SK-N-SH treated with all-trans-retinoic acid at 6 μM for 48 hours (cell line): ENCODE measurements at regions not wholly inside any gene's neighbourhood (a gene's known extent, or its start where the extent isn't known, plus 50 kb on each side); places are given as distances from the start of the nearest gene placed in this dataset.

Source experiments
- ATAC-seq: fragments of 200-7000 bp; cut with Tn5 transposase; 3 replicates; pipeline ENCODE4 v1.9.1; 2020; ENCODE audit warnings: mild to moderate bottlenecking, moderate library complexity
- ARNTL ChIP-seq: fragments of 450-650 bp; formaldehyde crosslinking; IDR thresholded peaks from 2 replicates; pipeline ENCODE4 v1.5.0; 2020; ENCODE audit warnings: low read depth, mild to moderate bottlenecking, moderate library complexity, borderline replicate concordance
- BACH2 ChIP-seq: fragments of 250-450 bp; sonication (Bioruptor Pico); IDR thresholded peaks from 2 replicates; pipeline ENCODE4 v1.9.0; 2021; ENCODE audit warnings: mild to moderate bottlenecking, borderline replicate concordance
- CSDC2 ChIP-seq: fragments of 250-450 bp; sonication (Bioruptor Pico); IDR thresholded peaks from 2 replicates; pipeline ENCODE4 v1.5.0; 2020; ENCODE audit warnings: mild to moderate bottlenecking, moderate library complexity
- ESRRG ChIP-seq: fragments of 250-450 bp; sonication (Bioruptor Pico); IDR thresholded peaks from 2 replicates; pipeline ENCODE4 v1.6.1; 2021; ENCODE audit warnings: mild to moderate bottlenecking
- GLIS3 ChIP-seq: fragments of 250-450 bp; sonication (Bioruptor Pico); IDR thresholded peaks from 2 replicates; pipeline ENCODE4 v1.5.0; 2020; ENCODE audit warnings: mild to moderate bottlenecking, moderate library complexity
- ISL1 ChIP-seq: fragments of 250-450 bp; sonication (Bioruptor Pico); IDR thresholded peaks from 2 replicates; pipeline ENCODE4 v2.1.2; 2022; ENCODE audit warnings: mild to moderate bottlenecking, moderate library complexity
- OSR1 ChIP-seq: fragments of 250-450 bp; sonication (Bioruptor Pico); IDR thresholded peaks from 2 replicates; pipeline ENCODE4 v1.8.0; 2022; ENCODE audit warnings: moderate library complexity, mild to moderate bottlenecking, inconsistent platforms
- PPARA ChIP-seq: fragments of 250-450 bp; sonication (Bioruptor Pico); IDR thresholded peaks from 2 replicates; pipeline ENCODE4 v1.5.0; 2020; ENCODE audit warnings: mild to moderate bottlenecking, borderline replicate concordance
- SNAI2 ChIP-seq: fragments of 250-450 bp; sonication (Bioruptor Pico); IDR thresholded peaks from 2 replicates; pipeline ENCODE4 v1.5.0; 2020; ENCODE audit warnings: mild to moderate bottlenecking, moderate library complexity
- TCF4 ChIP-seq: fragments of 250-450 bp; sonication (Bioruptor Pico); IDR thresholded peaks from 2 replicates; pipeline ENCODE4 v1.8.0; 2021; ENCODE audit warnings: mild to moderate bottlenecking, moderate library complexity, borderline replicate concordance
- TOX ChIP-seq: fragments of 250-450 bp; sonication (Bioruptor Pico); IDR thresholded peaks from 2 replicates; pipeline ENCODE4 v1.8.0; 2021; ENCODE audit warnings: mild to moderate bottlenecking, moderate library complexity, borderline replicate concordance
- ZC3H10 ChIP-seq: fragments of 250-450 bp; sonication (Bioruptor Pico); IDR thresholded peaks from 2 replicates; pipeline ENCODE4 v1.5.1; 2021; ENCODE audit warnings: mild to moderate bottlenecking, moderate library complexity
- ZFP3 ChIP-seq: fragments of 250-450 bp; sonication (Bioruptor Pico); IDR thresholded peaks from 2 replicates; pipeline ENCODE4 v1.5.0; 2020; ENCODE audit warnings: mild to moderate bottlenecking, moderate library complexity
- ZFP30 ChIP-seq: fragments of 450-650 bp; formaldehyde crosslinking; IDR thresholded peaks from 2 replicates; pipeline ENCODE4 v1.5.0; 2022; ENCODE audit warnings: mild to moderate bottlenecking, moderate library complexity
- ZNF565 ChIP-seq: fragments of 450-650 bp; formaldehyde crosslinking; conservative IDR thresholded peaks from 2 replicates; pipeline ENCODE4 v1.5.0; 2020; ENCODE audit warnings: low read depth, mild to moderate bottlenecking, moderate library complexity
- ZNF70 ChIP-seq: fragments of 450-650 bp; formaldehyde crosslinking; IDR thresholded peaks from 2 replicates; pipeline ENCODE4 v1.5.0; 2020; ENCODE audit warnings: mild to moderate bottlenecking, moderate library complexity
- ZNF8 ChIP-seq: fragments of 450-650 bp; formaldehyde crosslinking; IDR thresholded peaks from 2 replicates; pipeline ENCODE4 v1.5.0; 2020; ENCODE audit warnings: mild to moderate bottlenecking, moderate library complexity
- TF ChIP-seq, protein P1 (sequence below): fragments of 250-450 bp; sonication (Bioruptor Pico); IDR thresholded peaks from 2 replicates; pipeline ENCODE4 v1.8.0; 2020; ENCODE audit warnings: mild to moderate bottlenecking, moderate library complexity, borderline replicate concordance
- TF ChIP-seq, protein P2 (sequence below): fragments of 250-450 bp; sonication (Bioruptor Pico); IDR thresholded peaks from 2 replicates; pipeline ENCODE4 v1.5.0; 2020; ENCODE audit warnings: mild to moderate bottlenecking, moderate library complexity
- TF ChIP-seq, protein P3 (sequence below): fragments of 250-450 bp; sonication (Bioruptor Pico); IDR thresholded peaks from 2 replicates; pipeline ENCODE4 v1.5.1; 2021; ENCODE audit warnings: mild to moderate bottlenecking, moderate library complexity
- TF ChIP-seq, protein P4 (sequence below): fragments of 250-450 bp; sonication (Bioruptor Pico); IDR thresholded peaks from 2 replicates; pipeline ENCODE4 v1.8.0; 2021; ENCODE audit warnings: low read depth, mild to moderate bottlenecking, moderate library complexity, borderline replicate concordance
- TF ChIP-seq, protein P5 (sequence below): fragments of 250-450 bp; sonication (Bioruptor Pico); IDR thresholded peaks from 2 replicates; pipeline ENCODE4 v1.5.1; 2020; ENCODE audit warnings: low read depth, mild to moderate bottlenecking, moderate library complexity

DNA sequence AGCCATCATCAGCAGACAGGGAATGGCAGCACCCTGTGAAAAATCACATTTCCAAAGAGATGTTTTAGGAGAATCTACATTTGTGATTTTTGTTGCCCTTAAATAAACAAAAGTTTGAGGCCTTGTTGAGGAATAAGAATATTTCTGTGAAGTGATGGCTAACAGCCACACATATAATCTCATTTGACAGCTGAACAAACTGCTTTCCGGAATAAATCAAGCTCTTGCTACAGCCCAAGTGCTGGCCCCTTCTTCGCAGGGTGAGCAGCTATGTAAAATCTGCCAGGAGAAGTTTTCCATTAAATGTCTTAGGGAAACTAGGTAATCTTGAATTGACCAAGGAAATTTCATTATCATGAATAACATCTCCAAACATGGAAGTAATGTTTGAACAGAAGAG lies 106.4 kb upstream of the GPM6B start:
- no peak for ATAC-seq
- TF ChIP-seq ARNTL (CRISPR knock-in tag) (no peak), ZNF565 (no peak), ISL1 (CRISPR knock-in tag) (no peak), ZNF8 (CRISPR knock-in tag) (no peak), SNAI2 (no peak), ZFP30 (CRISPR knock-in tag) (no peak), GLIS3 (no peak), OSR1 (CRISPR knock-in tag) (no peak), ZFP3 (CRISPR knock-in tag) (no peak), TOX (CRISPR knock-in tag) (no peak), TCF4 (no peak), CSDC2 (CRISPR knock-in tag) (no peak), ZC3H10 (CRISPR knock-in tag) (no peak)
- TF ChIP-seq, protein P1, sequence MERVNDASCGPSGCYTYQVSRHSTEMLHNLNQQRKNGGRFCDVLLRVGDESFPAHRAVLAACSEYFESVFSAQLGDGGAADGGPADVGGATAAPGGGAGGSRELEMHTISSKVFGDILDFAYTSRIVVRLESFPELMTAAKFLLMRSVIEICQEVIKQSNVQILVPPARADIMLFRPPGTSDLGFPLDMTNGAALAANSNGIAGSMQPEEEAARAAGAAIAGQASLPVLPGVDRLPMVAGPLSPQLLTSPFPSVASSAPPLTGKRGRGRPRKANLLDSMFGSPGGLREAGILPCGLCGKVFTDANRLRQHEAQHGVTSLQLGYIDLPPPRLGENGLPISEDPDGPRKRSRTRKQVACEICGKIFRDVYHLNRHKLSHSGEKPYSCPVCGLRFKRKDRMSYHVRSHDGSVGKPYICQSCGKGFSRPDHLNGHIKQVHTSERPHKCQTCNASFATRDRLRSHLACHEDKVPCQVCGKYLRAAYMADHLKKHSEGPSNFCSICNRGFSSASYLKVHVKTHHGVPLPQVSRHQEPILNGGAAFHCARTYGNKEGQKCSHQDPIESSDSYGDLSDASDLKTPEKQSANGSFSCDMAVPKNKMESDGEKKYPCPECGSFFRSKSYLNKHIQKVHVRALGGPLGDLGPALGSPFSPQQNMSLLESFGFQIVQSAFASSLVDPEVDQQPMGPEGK (CRISPR knock-in tag) = no peak
- TF ChIP-seq, protein P2, sequence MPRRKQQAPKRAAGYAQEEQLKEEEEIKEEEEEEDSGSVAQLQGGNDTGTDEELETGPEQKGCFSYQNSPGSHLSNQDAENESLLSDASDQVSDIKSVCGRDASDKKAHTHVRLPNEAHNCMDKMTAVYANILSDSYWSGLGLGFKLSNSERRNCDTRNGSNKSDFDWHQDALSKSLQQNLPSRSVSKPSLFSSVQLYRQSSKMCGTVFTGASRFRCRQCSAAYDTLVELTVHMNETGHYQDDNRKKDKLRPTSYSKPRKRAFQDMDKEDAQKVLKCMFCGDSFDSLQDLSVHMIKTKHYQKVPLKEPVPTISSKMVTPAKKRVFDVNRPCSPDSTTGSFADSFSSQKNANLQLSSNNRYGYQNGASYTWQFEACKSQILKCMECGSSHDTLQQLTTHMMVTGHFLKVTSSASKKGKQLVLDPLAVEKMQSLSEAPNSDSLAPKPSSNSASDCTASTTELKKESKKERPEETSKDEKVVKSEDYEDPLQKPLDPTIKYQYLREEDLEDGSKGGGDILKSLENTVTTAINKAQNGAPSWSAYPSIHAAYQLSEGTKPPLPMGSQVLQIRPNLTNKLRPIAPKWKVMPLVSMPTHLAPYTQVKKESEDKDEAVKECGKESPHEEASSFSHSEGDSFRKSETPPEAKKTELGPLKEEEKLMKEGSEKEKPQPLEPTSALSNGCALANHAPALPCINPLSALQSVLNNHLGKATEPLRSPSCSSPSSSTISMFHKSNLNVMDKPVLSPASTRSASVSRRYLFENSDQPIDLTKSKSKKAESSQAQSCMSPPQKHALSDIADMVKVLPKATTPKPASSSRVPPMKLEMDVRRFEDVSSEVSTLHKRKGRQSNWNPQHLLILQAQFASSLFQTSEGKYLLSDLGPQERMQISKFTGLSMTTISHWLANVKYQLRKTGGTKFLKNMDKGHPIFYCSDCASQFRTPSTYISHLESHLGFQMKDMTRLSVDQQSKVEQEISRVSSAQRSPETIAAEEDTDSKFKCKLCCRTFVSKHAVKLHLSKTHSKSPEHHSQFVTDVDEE (CRISPR knock-in tag) = no peak
- TF ChIP-seq, protein P3, sequence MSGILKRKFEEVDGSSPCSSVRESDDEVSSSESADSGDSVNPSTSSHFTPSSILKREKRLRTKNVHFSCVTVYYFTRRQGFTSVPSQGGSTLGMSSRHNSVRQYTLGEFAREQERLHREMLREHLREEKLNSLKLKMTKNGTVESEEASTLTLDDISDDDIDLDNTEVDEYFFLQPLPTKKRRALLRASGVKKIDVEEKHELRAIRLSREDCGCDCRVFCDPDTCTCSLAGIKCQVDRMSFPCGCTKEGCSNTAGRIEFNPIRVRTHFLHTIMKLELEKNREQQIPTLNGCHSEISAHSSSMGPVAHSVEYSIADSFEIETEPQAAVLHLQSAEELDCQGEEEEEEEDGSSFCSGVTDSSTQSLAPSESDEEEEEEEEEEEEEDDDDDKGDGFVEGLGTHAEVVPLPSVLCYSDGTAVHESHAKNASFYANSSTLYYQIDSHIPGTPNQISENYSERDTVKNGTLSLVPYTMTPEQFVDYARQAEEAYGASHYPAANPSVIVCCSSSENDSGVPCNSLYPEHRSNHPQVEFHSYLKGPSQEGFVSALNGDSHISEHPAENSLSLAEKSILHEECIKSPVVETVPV (CRISPR knock-in tag) = no peak
- TF ChIP-seq, protein P4, sequence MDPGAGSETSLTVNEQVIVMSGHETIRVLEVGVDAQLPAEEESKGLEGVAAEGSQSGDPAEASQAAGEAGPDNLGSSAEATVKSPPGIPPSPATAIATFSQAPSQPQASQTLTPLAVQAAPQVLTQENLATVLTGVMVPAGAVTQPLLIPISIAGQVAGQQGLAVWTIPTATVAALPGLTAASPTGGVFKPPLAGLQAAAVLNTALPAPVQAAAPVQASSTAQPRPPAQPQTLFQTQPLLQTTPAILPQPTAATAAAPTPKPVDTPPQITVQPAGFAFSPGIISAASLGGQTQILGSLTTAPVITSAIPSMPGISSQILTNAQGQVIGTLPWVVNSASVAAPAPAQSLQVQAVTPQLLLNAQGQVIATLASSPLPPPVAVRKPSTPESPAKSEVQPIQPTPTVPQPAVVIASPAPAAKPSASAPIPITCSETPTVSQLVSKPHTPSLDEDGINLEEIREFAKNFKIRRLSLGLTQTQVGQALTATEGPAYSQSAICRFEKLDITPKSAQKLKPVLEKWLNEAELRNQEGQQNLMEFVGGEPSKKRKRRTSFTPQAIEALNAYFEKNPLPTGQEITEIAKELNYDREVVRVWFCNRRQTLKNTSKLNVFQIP = no peak
- TF ChIP-seq, all 23 proteins: peak for 0

DNA sequence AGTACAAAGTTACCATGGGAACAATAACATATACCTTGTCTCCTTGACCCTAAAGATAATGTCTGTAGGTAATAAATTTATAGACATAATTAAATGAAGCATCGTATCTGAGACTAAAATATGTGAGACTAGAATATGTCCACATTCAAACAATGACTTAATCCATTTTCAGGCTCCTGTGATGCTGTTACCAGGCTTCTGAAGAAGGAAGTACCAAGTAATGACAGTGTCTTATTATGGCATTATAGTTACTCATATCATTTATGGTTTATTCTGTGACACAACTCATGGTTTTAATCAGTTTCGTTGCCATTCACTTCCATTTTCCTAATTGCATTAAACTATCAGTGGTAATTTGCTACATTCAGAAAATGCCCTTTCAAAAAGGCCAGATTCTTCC lies 100.6 kb upstream of the GPM6B start:
- ATAC-seq = no peak
- TF ChIP-seq ISL1 (CRISPR knock-in tag) = peak; percentile 45; the same call in 1 of the 2 replicates
- no peak for TF ChIP-seq TCF4

DNA sequence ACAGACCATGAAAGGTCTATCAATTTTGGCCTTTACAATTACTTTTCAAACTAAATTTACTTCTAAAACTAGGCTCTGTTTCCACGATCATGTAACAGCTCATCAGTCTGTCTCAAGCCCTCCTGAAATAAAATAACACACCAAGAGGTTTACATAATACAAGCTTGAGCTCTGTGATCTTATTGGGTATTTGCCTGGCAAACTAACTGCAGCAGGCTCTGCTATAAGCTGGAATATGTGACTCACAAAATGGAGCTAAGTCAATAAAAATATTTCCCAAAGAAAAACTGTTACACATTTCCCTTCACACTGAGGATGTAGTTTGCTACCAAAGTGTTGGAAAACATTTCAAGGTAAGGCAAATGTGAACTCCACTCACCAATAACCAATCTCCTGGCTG lies 94.7 kb upstream of the GPM6B start:
- TF ChIP-seq GLIS3 (no peak), OSR1 (CRISPR knock-in tag) (no peak), TOX (CRISPR knock-in tag) (no peak)
- TF ChIP-seq, protein P1 (CRISPR knock-in tag) = no peak
- TF ChIP-seq, all 23 proteins: peak for 0
- no peak for ATAC-seq

DNA sequence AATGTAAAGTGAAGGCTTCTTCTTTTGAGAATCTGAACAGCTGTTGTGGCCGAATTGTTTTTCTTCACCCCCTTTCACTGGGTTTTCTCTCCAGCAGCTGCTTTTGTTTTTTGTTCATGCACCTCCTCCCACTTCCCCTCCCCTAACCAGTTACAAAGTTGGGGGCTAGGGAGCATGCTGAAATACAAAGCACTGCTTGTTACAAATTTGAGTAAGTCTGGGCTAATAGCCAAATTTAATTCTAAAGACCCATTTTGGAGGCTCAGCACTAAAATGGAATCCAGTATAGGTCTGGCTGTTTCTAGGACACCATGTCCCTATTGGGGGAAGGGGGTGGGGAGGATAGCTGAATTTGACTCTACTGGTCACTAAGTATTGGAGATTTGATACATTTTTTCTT lies 89.2 kb upstream of the GPM6B start:
- ATAC-seq = no peak
- TF ChIP-seq PPARA = no peak

DNA sequence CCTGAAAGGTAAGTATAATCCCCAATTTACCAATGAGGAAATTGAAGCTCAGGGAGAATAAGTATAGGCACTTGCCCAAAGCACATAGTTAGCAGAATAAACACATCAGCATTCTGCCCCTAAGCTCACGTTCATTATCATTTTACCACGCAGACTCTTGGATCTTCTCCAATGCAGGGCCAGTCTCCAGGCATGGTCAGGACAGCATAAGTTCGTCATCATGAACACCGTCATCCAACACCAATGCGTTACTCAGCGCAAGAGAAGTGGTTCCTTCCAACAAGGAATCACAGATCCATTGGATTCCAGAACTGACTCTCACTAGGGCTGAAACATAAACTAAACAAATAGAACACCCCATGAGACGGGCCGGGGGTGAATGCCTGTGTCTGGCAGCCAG lies 86.5 kb upstream of the GPM6B start:
- no peak for ATAC-seq
- TF ChIP-seq BACH2 (CRISPR knock-in tag) (no peak), PPARA (no peak), ZNF565 (no peak), TCF4 (no peak), ZFP3 (CRISPR knock-in tag) (no peak), ISL1 (CRISPR knock-in tag) (no peak), TOX (CRISPR knock-in tag) (no peak), ZNF70 (CRISPR knock-in tag) (no peak), ESRRG (no peak)
- TF ChIP-seq, protein P5, sequence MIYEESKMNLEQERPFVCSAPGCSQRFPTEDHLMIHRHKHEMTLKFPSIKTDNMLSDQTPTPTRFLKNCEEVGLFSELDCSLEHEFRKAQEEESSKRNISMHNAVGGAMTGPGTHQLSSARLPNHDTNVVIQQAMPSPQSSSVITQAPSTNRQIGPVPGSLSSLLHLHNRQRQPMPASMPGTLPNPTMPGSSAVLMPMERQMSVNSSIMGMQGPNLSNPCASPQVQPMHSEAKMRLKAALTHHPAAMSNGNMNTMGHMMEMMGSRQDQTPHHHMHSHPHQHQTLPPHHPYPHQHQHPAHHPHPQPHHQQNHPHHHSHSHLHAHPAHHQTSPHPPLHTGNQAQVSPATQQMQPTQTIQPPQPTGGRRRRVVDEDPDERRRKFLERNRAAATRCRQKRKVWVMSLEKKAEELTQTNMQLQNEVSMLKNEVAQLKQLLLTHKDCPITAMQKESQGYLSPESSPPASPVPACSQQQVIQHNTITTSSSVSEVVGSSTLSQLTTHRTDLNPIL (CRISPR knock-in tag) = no peak
